HepG2 (cell line): ENCODE measurements at regions not wholly inside any gene's neighbourhood (a gene's known extent, or its start where the extent isn't known, plus 50 kb on each side); places are given as distances from the start of the nearest gene placed in this dataset.

Source experiments
- ATAC-seq: fragments of 200-7000 bp; cut with Tn5 transposase; 3 replicates; pipeline ENCODE4 v1.9.1; 2020; ENCODE audit warnings: mild to moderate bottlenecking, moderate library complexity
- BruUV-seq: library from RNA; stranded (reverse); fragments of 400-500 nt; replicated peaks from 2 replicates; lab custom pipeline; 2021; lab: Mats Ljungman, UMichigan
- CTCF ChIA-PET: fragments of 300-600 bp; formaldehyde crosslinking; extraction: SDS; loops from one replicate; lab custom pipeline; 2021; ENCODE audit warnings: low total read pairs, inconsistent platforms, low intra/inter-chr PET ratio; lab: Yijun Ruan, JAX
- POLR2A ChIA-PET: fragments of 350-600 bp; sonication (Branson Sonifier 250); formaldehyde crosslinking; loops from one replicate; lab custom pipeline; 2020; ENCODE audit warnings: antibody characterized with exemption, inconsistent platforms; lab: Yijun Ruan, JAX
- DNase-seq: peaks from one replicate; pipeline ENCODE4 v3.0.0-alpha.2; 2015; ENCODE audit warnings: low spot score
- FAIRE-seq: peaks from 3 replicates; lab custom pipeline; 2011; peaks lifted over from hg19 to GRCh38; lab: Jason Lieb, UNC
- H2AFZ ChIP-seq: one replicate; pipeline ENCODE4 v1.6.1; 2011; ENCODE audit warnings: low read length, inconsistent platforms
- H3K27ac ChIP-seq: fragments of 300-600 bp; 3 replicates; pipeline ENCODE4 v1.8.0; 2011; ENCODE audit warnings: mixed run types, mild to moderate bottlenecking, mixed read lengths, low read length, inconsistent platforms; ENCODE audit not compliant: insufficient read depth; ENCODE audit errors: extremely low read length
- H3K27me3 ChIP-seq, 2 experiments: fragments of 200-600 bp in 1 of 2; 2 replicates in 1 of 2; 3 replicates in 1 of 2; pipeline versions ENCODE4 v1.6.0 to v1.8.0; 2011; ENCODE audit warnings: low read length in 2 of 2, mild to moderate bottlenecking in 2 of 2, moderate library complexity in 2 of 2, inconsistent platforms in 1 of 2; ENCODE audit not compliant: insufficient read depth in 2 of 2, control insufficient read depth in 1 of 2
- H3K36me3 ChIP-seq, 2 experiments: fragments of 200-600 bp in 1 of 2; replicated peaks in 1 of 2; 2 replicates in 1 of 2; 3 replicates in 1 of 2; pipeline versions ENCODE4 v1.5.1 to v1.8.0; 2011; ENCODE audit warnings: low read length in 2 of 2, inconsistent platforms in 1 of 2; ENCODE audit not compliant: insufficient read depth in 2 of 2, control insufficient read depth in 1 of 2
- H3K4me1 ChIP-seq: 2 replicates; pipeline ENCODE4 v1.5.1; 2012; ENCODE audit warnings: low read length, inconsistent platforms; ENCODE audit not compliant: insufficient read depth
- H3K4me2 ChIP-seq: 2 replicates; pipeline ENCODE4 v1.6.0; 2011; ENCODE audit warnings: low read depth, low read length, inconsistent platforms
- H3K4me3 ChIP-seq, 3 experiments: fragments of 200-600 bp in 1 of 3; sonication (generic), shearing (Covaris generic) in 1 of 3; replicated peaks in 1 of 3; 2 replicates each; pipeline ENCODE4 v1.5.1; 2011 to 2016; ENCODE audit warnings: low read length in 3 of 3, inconsistent platforms in 2 of 3, low read depth in 2 of 3, mild to moderate bottlenecking in 2 of 3, control low read depth in 1 of 3, mixed read lengths in 1 of 3; ENCODE audit not compliant: insufficient read depth in 1 of 3
- H3K79me2 ChIP-seq: one replicate; pipeline ENCODE4 v1.6.1; 2011; ENCODE audit warnings: low read length, inconsistent platforms; ENCODE audit not compliant: insufficient read depth
- H3K9ac ChIP-seq: 2 replicates; pipeline ENCODE4 v1.6.0; 2011; ENCODE audit warnings: mild to moderate bottlenecking, low read depth, low read length, inconsistent platforms; ENCODE audit not compliant: insufficient read depth
- H3K9me3 ChIP-seq: 2 replicates; pipeline ENCODE4 v1.5.1; 2012; ENCODE audit warnings: mild to moderate bottlenecking, low read length
- H4K20me1 ChIP-seq: 2 replicates; pipeline ENCODE4 v1.6.0; 2011; ENCODE audit warnings: inconsistent platforms, mild to moderate bottlenecking, low read length, moderate library complexity; ENCODE audit not compliant: insufficient read depth
- HCFC1 ChIP-seq: fragments of 150-350 bp; IDR thresholded peaks from 2 replicates; pipeline ENCODE4 v1.6.1; 2014; ENCODE audit warnings: low read depth, low read length
- HOXA7 ChIP-seq: sonication (generic); formaldehyde crosslinking; IDR thresholded peaks from 2 replicates; pipeline ENCODE4 v1.8.1; 2022; ENCODE audit warnings: mild to moderate bottlenecking, missing genetic modification reagents, moderate library complexity
- KDM2A ChIP-seq: sonication (generic); formaldehyde crosslinking; IDR thresholded peaks from 2 replicates; pipeline ENCODE4 v1.4.0; 2020; ENCODE audit warnings: low read depth, missing genetic modification reagents, borderline replicate concordance
- NKX3-1 ChIP-seq: sonication (generic); formaldehyde crosslinking; IDR thresholded peaks from 2 replicates; pipeline ENCODE4 v1.5.0; 2020; ENCODE audit warnings: missing genetic modification reagents
- RBM39 ChIP-seq: fragments of 200-400 bp; formaldehyde crosslinking; IDR thresholded peaks from one replicate; pipeline ENCODE4 v1.6.1; 2018; ENCODE audit warnings: antibody characterized with exemption, mild to moderate bottlenecking, low read depth, low read length; ENCODE audit not compliant: poor library complexity, severe bottlenecking
- SATB2 ChIP-seq: sonication (generic); formaldehyde crosslinking; IDR thresholded peaks from 2 replicates; pipeline ENCODE4 v1.5.0; 2020; ENCODE audit warnings: missing genetic modification reagents
- ZNF20 ChIP-seq: sonication (generic); formaldehyde crosslinking; IDR thresholded peaks from 2 replicates; pipeline ENCODE4 v1.4.0; 2020; ENCODE audit warnings: mild to moderate bottlenecking, moderate library complexity, missing genetic modification reagents
- ZNF33B ChIP-seq: sonication (generic); formaldehyde crosslinking; IDR thresholded peaks from 2 replicates; pipeline ENCODE4 v1.5.1; 2020; ENCODE audit warnings: mild to moderate bottlenecking, missing genetic modification reagents
- ZNF7 ChIP-seq: IDR thresholded peaks from 2 replicates; pipeline ENCODE4 v1.6.1; 2016; ENCODE audit warnings: missing biosample characterization, missing genetic modification reagents
- WGBS: methylation state at CpG from one replicate; pipeline ENCODE4 v1.1.6; 2017; ENCODE audit warnings: low lambda C conversion rate; 5-methylcytosine and 5-hydroxymethylcytosine counted together
- in situ Hi-C: cut with HindIII; loops from 2 replicates; pipeline ENCODE4 v1.10.0; 2017; ENCODE audit warnings: low pct_unique_long_range_greater_than_20kb; ENCODE audit not compliant: extremely low pct_ligation_motif_present
- intact Hi-C: fragments of 100-400 bp; cut with micrococcal nuclease; formaldehyde crosslinking; loops from one replicate; pipeline ENCODE4 v1.10.0; 2022; ENCODE audit not compliant: unreplicated experiment
- TF ChIP-seq, protein P1 (sequence below): sonication (generic); formaldehyde crosslinking; IDR thresholded peaks from 2 replicates; pipeline ENCODE4 v1.5.1; 2020; ENCODE audit warnings: mild to moderate bottlenecking, missing genetic modification reagents, moderate library complexity
- TF ChIP-seq, protein P2 (sequence below): sonication (generic); formaldehyde crosslinking; IDR thresholded peaks from 2 replicates; pipeline ENCODE4 v1.4.0; 2020; ENCODE audit warnings: missing genetic modification reagents
- TF ChIP-seq, protein P3 (sequence below): sonication (generic); formaldehyde crosslinking; conservative IDR thresholded peaks from 2 replicates; pipeline ENCODE4 v1.4.0; 2020; ENCODE audit warnings: missing genetic modification reagents
- TF ChIP-seq, protein P4 (sequence below): IDR thresholded peaks from 2 replicates; pipeline ENCODE4 v1.6.1; 2012; ENCODE audit warnings: low read length, improper control_type of control experiment

DNA sequence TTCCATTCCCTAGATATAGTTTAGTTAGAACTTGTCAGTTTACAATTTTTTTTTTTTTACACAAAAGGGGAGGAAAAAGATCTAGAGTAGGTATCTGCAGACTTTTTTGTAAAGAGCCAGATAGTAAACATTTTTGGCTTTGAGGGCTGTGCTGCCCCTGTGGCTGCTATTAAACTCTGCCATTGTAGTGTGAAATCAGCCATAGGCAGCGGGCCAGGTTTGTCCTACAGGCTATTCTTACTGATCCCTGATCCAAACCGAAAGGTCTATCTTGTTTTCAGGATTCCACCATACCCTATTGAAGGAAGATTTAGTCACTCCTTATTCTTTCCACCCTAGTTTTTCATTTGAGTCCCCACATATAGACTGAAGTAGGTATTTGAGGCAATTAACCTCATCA lies 203.4 kb downstream of the RND3 start:
- no peaks in the 10 kb centered on the region for H4K20me1 ChIP-seq
- H3K27me3 ChIP-seq: no peaks in the 10 kb centered on the region
- no peak overlapping the region for H3K9ac ChIP-seq
- H3K36me3 ChIP-seq: no peaks in the 10 kb centered on the region
- no peak overlapping the region for H3K27ac ChIP-seq
- no peak for ATAC-seq
- H2AFZ ChIP-seq: no peak overlapping the region
- CTCF ChIA-PET: no interaction called here
- no peak for FAIRE-seq
- no peaks in the 10 kb centered on the region for H3K79me2 ChIP-seq
- POLR2A ChIA-PET: no interaction called here
- BruUV-seq: no TSS peak
- no peak overlapping the region for H3K4me2 ChIP-seq
- 4% methylated on average over 2 of the region's 2 CpGs for WGBS
- H3K9me3 ChIP-seq: peaks cover 84% of the 10 kb centered on the region
- no peaks in the 10 kb centered on the region for H3K4me1 ChIP-seq
- TF ChIP-seq SATB2 (CRISPR knock-in tag) (no peak), RBM39 (no peak), KDM2A (CRISPR knock-in tag) (no peak), ZNF33B (CRISPR knock-in tag) (no peak), NKX3-1 (no peak), ZNF20 (CRISPR knock-in tag) (no peak), HOXA7 (no peak), HCFC1 (no peak), ZNF7 (no peak)
- TF ChIP-seq, protein P1, sequence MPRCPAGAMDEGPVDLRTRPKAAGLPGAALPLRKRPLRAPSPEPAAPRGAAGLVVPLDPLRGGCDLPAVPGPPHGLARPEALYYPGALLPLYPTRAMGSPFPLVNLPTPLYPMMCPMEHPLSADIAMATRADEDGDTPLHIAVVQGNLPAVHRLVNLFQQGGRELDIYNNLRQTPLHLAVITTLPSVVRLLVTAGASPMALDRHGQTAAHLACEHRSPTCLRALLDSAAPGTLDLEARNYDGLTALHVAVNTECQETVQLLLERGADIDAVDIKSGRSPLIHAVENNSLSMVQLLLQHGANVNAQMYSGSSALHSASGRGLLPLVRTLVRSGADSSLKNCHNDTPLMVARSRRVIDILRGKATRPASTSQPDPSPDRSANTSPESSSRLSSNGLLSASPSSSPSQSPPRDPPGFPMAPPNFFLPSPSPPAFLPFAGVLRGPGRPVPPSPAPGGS (CRISPR knock-in tag): no peak
- TF ChIP-seq, protein P2, sequence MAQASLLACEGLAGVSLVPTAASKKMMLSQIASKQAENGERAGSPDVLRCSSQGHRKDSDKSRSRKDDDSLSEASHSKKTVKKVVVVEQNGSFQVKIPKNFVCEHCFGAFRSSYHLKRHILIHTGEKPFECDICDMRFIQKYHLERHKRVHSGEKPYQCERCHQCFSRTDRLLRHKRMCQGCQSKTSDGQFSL (CRISPR knock-in tag): no peak
- TF ChIP-seq, protein P3, sequence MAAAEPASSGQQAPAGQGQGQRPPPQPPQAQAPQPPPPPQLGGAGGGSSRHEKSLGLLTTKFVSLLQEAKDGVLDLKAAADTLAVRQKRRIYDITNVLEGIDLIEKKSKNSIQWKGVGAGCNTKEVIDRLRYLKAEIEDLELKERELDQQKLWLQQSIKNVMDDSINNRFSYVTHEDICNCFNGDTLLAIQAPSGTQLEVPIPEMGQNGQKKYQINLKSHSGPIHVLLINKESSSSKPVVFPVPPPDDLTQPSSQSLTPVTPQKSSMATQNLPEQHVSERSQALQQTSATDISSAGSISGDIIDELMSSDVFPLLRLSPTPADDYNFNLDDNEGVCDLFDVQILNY (CRISPR knock-in tag): no peak
- TF ChIP-seq, protein P4, sequence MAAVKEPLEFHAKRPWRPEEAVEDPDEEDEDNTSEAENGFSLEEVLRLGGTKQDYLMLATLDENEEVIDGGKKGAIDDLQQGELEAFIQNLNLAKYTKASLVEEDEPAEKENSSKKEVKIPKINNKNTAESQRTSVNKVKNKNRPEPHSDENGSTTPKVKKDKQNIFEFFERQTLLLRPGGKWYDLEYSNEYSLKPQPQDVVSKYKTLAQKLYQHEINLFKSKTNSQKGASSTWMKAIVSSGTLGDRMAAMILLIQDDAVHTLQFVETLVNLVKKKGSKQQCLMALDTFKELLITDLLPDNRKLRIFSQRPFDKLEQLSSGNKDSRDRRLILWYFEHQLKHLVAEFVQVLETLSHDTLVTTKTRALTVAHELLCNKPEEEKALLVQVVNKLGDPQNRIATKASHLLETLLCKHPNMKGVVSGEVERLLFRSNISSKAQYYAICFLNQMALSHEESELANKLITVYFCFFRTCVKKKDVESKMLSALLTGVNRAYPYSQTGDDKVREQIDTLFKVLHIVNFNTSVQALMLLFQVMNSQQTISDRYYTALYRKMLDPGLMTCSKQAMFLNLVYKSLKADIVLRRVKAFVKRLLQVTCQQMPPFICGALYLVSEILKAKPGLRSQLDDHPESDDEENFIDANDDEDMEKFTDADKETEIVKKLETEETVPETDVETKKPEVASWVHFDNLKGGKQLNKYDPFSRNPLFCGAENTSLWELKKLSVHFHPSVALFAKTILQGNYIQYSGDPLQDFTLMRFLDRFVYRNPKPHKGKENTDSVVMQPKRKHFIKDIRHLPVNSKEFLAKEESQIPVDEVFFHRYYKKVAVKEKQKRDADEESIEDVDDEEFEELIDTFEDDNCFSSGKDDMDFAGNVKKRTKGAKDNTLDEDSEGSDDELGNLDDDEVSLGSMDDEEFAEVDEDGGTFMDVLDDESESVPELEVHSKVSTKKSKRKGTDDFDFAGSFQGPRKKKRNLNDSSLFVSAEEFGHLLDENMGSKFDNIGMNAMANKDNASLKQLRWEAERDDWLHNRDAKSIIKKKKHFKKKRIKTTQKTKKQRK: no peak
- intact Hi-C loops (no loop called here), in situ Hi-C loops (no loop called here)
- DNase-seq: no peak
- no peak overlapping the region for H3K4me3 ChIP-seq
